Amniotic epithelial cell (primary cell): ENCODE measurements at regions not wholly inside any gene's neighbourhood (a gene's known extent, or its start where the extent isn't known, plus 50 kb on each side); places are given as distances from the start of the nearest gene placed in this dataset.
A peak's percentile ranks its signal among the peaks of the same experiment; 100 is the strongest.

ENCODE experiments used
- DNase-seq: peaks from one replicate; pipeline ENCODE4 v3.0.0-alpha.2; 2010; ENCODE audit warnings: low read depth

DNA sequence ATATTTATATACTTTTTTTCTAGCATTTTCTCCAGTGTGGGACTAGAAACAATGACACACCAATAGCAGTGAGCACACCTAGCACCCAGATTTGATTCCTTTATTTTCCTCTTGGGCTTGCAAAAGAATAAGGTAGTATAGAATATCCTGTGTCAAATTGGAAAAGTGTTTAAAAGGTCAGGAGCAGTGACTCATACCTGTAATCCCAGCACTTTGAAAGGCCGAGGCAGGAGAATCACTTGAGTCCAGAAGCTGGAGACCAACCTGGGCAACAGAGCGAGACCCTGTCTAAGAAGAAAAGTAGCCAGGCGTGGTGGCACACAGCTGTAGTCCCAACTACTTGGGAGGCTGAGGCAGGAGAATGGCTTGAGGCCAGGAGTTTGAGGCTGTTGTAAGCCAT is 53.8 kb upstream of the SGPP1 start:
- no peak for DNase-seq

GRCh38 chr14:63782683-63783389 is 55.0 kb upstream of the SGPP1 start:
- no peak for DNase-seq

DNA sequence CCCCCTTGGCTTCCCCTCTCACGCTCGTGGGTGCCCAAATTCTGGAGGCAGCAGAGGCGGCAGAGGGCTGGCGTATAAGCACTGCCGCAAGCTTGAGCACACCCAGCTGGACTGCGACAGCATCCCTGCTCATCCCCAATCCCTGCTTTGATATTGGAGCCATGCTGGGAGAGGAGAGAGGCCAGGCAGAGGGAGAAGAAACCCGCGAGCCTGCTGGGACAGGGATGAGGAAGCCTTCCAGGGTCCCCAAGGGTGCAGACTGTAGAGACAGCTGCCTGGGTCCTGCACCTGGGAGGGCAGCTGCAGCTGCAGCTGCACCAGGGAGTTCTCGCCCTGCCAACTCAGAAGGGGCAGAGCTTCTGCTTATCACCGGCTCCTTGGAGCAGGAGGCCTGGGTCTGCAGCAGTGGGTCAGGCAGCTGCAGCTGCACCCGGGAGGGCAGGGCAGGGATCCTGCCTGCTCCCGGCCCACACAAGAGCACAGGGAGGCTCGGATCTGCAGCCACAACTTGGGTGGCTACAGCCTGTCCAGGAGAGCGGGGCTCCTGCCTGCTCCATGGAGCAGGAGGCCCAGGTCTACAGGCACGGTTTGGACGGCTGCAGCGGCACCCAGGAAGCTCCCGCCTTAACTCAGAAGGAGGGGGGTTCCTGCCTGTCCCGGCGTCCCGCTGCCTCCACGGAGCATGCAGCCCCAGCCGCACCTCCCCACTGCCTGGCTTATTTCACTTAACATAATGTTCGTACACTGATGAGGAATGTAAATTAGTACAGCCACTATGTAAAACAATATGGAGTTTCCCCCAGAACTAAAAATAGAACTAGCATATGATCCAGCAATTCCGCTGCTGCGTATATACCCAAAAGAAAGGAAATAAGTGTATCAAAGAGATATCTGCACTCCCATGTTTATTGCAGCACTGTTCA is 60.4 kb upstream of the SGPP1 start:
- DNase-seq: no peak

GRCh38 chr14:63793376-63793775 is 59.4 kb upstream of the SYNE2 start:
- no peak for DNase-seq

DNA sequence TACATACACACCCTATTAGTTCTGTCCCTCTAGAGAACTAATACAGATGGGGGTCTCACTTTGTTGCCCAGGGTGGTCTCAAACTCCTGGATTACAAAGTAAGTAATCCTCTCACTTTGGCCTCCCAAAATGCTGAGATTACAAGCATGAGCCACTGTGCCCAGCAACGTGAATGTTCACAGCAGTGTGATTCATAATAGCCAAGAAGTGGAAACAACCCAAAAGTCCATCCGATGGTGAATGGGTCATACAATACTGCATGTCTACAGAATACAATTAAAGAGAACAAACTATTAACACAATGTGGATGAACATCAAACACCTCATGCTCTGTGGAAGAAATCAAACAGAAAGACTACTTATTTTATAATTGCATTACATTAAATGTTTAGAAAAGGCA is 57.3 kb upstream of the SYNE2 start:
- DNase-seq: no peak

DNA sequence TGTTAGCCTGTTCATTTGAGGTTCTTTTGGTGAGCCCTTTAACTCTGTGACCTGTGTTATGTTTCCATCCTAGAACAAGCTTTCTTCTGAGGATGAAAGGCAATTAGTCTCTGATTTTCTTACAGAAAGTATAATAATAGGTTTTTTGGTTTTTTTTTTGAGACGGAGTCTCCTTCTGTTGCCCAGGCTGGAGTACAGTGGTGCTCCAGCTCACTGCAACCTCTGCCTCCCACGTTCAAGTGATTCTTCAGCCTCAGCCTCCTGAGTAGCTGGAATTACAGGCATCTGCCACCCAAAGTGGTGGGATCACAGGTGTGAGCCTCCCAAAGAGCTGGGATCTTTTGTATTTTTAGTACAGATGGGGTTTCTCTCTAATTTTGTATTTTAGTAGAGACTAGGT is 52.7 kb upstream of the SYNE2 start:
- DNase-seq: no peak

GRCh38 chr14:63800651-63801375 is 52.0 kb upstream of the SYNE2 start:
- DNase-seq: peak; percentile 47
